HepG2 (cell line): ENCODE measurements at regions not wholly inside any gene's neighbourhood (a gene's known extent, or its start where the extent isn't known, plus 50 kb on each side); places are given as distances from the start of the nearest gene placed in this dataset.

Experiments used
- ETS1 ChIP-seq: sonication (generic); formaldehyde crosslinking; IDR thresholded peaks from 2 replicates; pipeline ENCODE4 v1.4.0; 2020; ENCODE audit warnings: missing genetic modification reagents
- EZH2 ChIP-seq: conservative IDR thresholded peaks from 2 replicates; pipeline ENCODE4 v1.6.1; 2012; ENCODE audit warnings: mild to moderate bottlenecking, low read depth, low read length, moderate library complexity
- FOXM1 ChIP-seq: sonication (generic); formaldehyde crosslinking; IDR thresholded peaks from 2 replicates; pipeline ENCODE4 v1.5.0; 2020; ENCODE audit warnings: missing genetic modification reagents
- GPN1 ChIP-seq: sonication (generic); formaldehyde crosslinking; IDR thresholded peaks from 2 replicates; pipeline ENCODE4 v1.5.1; 2020; ENCODE audit warnings: missing genetic modification reagents, borderline replicate concordance
- KLF15 ChIP-seq: sonication (generic); formaldehyde crosslinking; IDR thresholded peaks from 2 replicates; pipeline ENCODE4 v1.8.1; 2023; ENCODE audit warnings: borderline replicate concordance, mild to moderate bottlenecking, inconsistent platforms, missing genetic modification reagents, mixed read lengths
- NR3C1 ChIP-seq: sonication (generic); formaldehyde crosslinking; IDR thresholded peaks from 2 replicates; pipeline ENCODE4 v1.4.0; 2020; ENCODE audit warnings: missing genetic modification reagents
- POLR2A ChIP-seq, 2 experiments: IDR thresholded peaks; 2 replicates each; pipeline ENCODE4 v1.6.1; 2011; ENCODE audit warnings: low read depth in 2 of 2, low read length in 2 of 2, mild to moderate bottlenecking in 1 of 2, moderate library complexity in 1 of 2; ENCODE audit not compliant: insufficient read depth in 1 of 2
- POLR2AphosphoS5 ChIP-seq: IDR thresholded peaks from 2 replicates; pipeline ENCODE4 v1.6.1; 2012; ENCODE audit warnings: low read depth, low read length
- THRA ChIP-seq: sonication (generic); formaldehyde crosslinking; IDR thresholded peaks from 2 replicates; pipeline ENCODE4 v1.4.0; 2020; ENCODE audit warnings: missing genetic modification reagents, borderline replicate concordance
- WIZ ChIP-seq: sonication (generic); formaldehyde crosslinking; IDR thresholded peaks from 2 replicates; pipeline ENCODE4 v1.5.1; 2020; ENCODE audit warnings: mild to moderate bottlenecking, missing genetic modification reagents
- ZFP36 ChIP-seq: fragments of 150-350 bp; IDR thresholded peaks from 2 replicates; pipeline ENCODE4 v1.6.1; 2018; ENCODE audit warnings: borderline replicate concordance, low read length, low read depth; ENCODE audit not compliant: partially characterized antibody
- ZFP41 ChIP-seq: sonication (generic); formaldehyde crosslinking; IDR thresholded peaks from 2 replicates; pipeline ENCODE4 v1.4.0; 2020; ENCODE audit warnings: mild to moderate bottlenecking, missing genetic modification reagents, borderline replicate concordance
- ZFX ChIP-seq: sonication (generic); formaldehyde crosslinking; IDR thresholded peaks from 2 replicates; pipeline ENCODE4 v1.4.0; 2020; ENCODE audit warnings: mild to moderate bottlenecking, low read depth, missing genetic modification reagents, moderate library complexity
- ZNF598 ChIP-seq: sonication (generic); formaldehyde crosslinking; IDR thresholded peaks from 2 replicates; pipeline ENCODE4 v1.5.1; 2020; ENCODE audit warnings: mild to moderate bottlenecking, missing genetic modification reagents, borderline replicate concordance

- TF ChIP-seq ZFP36 (no peak), THRA (CRISPR knock-in tag) (no peak), WIZ (CRISPR knock-in tag) (no peak), ETS1 (CRISPR knock-in tag) (no peak), FOXM1 (no peak), NR3C1 (CRISPR knock-in tag) (no peak), ZFP41 (CRISPR knock-in tag) (no peak), KLF15 (no peak), GPN1 (CRISPR knock-in tag) (no peak), POLR2A (IDR thresholded peaks at IDR 0.05; ENCODE audit: insufficient read depth in 1 of 2, low read depth in 2 of 2, low read length in 2 of 2) (no peak), ZNF598 (no peak), ZFX (CRISPR knock-in tag) (no peak), POLR2AphosphoS5 (no peak), EZH2 (no peak)
Measured at GRCh38 chr10:21308946-21309345, 216.5 kb downstream of the SKIDA1 start.
